T-helper 17 cell (primary cell): ENCODE measurements at regions not wholly inside any gene's neighbourhood (a gene's known extent, or its start where the extent isn't known, plus 50 kb on each side); places are given as distances from the start of the nearest gene placed in this dataset.

Experiments used
- ATAC-seq: fragments of 150-1000 bp; cut with Tn5 transposase; 2 replicates; pipeline ENCODE4 v1.10.0; 2021; ENCODE audit warnings: mild to moderate bottlenecking, moderate library complexity
- DNase-seq, 3 donors: peaks; one replicate each; pipeline versions ENCODE4 v3.0.0 to v3.0.0-alpha.2; 2020 to 2021
- H3K9me3 ChIP-seq: one replicate; pipeline ENCODE4 v1.7.0; 2013; ENCODE audit warnings: low read length, mild to moderate bottlenecking; ENCODE audit not compliant: control insufficient read depth, poor library complexity, severe bottlenecking
- H3K27ac Mint-ChIP-seq: one replicate; pipeline ENCODE4 v1.8.0; 2022; ENCODE audit warnings: mild to moderate bottlenecking, moderate library complexity, mixed read lengths
- H3K27me3 Mint-ChIP-seq: one replicate; pipeline ENCODE4 v1.8.0; 2022; ENCODE audit warnings: mixed read lengths
- H3K36me3 Mint-ChIP-seq: one replicate; pipeline ENCODE4 v1.8.0; 2022; ENCODE audit warnings: low read depth, mixed read lengths
- H3K4me1 Mint-ChIP-seq: one replicate; pipeline ENCODE4 v1.8.0; 2022; ENCODE audit warnings: mild to moderate bottlenecking, mixed read lengths
- H3K4me3 Mint-ChIP-seq: one replicate; pipeline ENCODE4 v1.8.0; 2022; ENCODE audit warnings: mild to moderate bottlenecking, moderate library complexity, mixed read lengths

DNA sequence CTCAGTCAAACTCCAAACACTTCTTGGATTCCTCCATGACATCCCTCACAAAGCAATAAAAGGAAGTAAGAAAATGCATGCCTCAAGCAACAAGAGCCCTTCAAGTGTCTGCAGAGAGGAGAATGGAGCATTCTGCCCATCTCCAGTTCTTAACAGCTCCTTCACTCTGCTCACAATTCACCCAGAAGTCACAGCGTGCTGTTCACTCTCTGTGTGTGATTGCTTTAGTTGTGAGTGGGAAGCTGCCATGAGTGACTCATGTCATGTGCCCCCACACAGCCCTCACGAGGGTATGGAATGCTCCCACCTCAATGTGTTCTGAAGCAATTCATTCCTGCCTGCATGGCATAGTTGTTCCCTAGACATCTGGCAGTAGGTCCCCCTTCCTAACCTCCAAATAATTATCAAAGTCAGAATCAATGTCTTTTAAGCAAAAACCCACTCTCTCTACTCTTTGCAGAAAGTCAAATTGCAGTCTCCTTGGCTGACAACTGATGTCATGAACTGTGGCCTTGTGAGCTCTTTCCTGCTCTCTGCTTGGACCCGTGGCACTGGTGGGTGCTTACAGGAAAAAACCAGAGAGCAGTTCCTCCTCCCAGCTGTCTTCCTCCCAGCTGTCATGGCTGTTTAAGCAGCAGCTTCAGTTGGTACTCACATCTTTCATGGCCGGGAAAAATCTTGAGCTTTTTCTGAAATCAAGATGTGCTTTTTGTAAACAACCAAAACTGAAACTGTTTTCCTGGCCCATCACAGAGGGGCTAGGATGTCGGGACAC is 112.1 kb upstream of the SPON1 start:
- H3K4me1 Mint-ChIP-seq, result peaks cover 13% of the 10 kb centered on the region
- peaks cover 29% of the 10 kb centered on the region for H3K27me3 Mint-ChIP-seq
- H3K9me3 ChIP-seq, result no peaks in the 10 kb centered on the region
- peak overlapping the region; percentile 9 for H3K27ac Mint-ChIP-seq
- DNase-seq (no peak), ATAC-seq (no peak)
- H3K4me3 Mint-ChIP-seq, result peak overlapping the region; percentile 31
- H3K36me3 Mint-ChIP-seq, result no peaks in the 10 kb centered on the region

- no peak overlapping the region for H3K4me3 Mint-ChIP-seq
- DNase-seq (no peak), ATAC-seq (no peak)
- H3K36me3 Mint-ChIP-seq, result no peaks in the 10 kb centered on the region
- no peak overlapping the region for H3K27ac Mint-ChIP-seq
- no peaks in the 10 kb centered on the region for H3K9me3 ChIP-seq
- H3K27me3 Mint-ChIP-seq, result peaks cover 39% of the 10 kb centered on the region
- H3K4me1 Mint-ChIP-seq, result peaks cover 13% of the 10 kb centered on the region
Observed at GRCh38 chr11:13851691-13852090, 110.8 kb upstream of the SPON1 start.

DNA sequence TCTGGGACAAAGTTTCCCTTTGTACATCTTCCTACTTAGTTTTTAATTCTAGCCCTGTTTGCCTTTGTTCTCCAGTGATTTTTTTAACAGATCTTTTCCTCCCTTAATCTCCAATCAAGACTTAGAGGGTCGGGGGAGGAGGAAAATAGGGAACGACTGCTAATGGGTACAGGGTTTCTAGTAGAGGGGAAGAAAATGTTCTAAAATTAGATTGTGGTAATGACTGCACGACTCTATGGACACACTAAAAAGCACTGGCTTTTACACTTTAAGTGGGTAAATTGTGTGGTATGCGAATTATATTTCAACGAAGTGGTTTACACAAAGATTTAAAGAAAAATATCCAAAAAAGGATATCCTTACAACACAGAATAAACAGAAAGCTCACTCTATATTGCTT is 110.0 kb upstream of the SPON1 start:
- no peaks in the 10 kb centered on the region for H3K9me3 ChIP-seq
- peaks cover 13% of the 10 kb centered on the region for H3K4me1 Mint-ChIP-seq
- peaks cover 39% of the 10 kb centered on the region for H3K27me3 Mint-ChIP-seq
- DNase-seq (no peak), ATAC-seq (no peak)
- H3K27ac Mint-ChIP-seq, result no peak overlapping the region
- H3K36me3 Mint-ChIP-seq, result no peaks in the 10 kb centered on the region
- no peak overlapping the region for H3K4me3 Mint-ChIP-seq

DNA sequence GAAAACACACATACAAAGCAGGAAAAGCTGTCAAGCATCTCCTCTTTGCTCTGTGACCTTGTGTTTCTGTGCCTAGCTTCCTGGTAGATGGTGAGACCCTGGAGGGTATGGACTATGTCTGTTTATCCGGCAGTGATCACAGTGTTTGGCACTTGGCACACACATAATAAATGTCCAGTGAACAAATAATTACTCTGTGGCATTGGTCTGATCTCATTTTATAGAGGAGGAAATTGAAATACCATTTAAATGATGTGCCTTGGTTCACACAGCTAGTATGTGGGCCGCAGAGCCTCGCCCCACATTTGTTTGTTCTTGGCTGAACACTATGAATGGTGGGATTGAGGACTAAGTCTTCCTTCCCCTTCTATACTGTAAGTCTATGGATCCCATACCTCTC is 104.7 kb upstream of the SPON1 start:
- Mint-ChIP-seq H3K27me3 (peaks cover 12% of the 10 kb centered on the region), H3K27ac (no peak overlapping the region), H3K4me3 (no peak overlapping the region), H3K4me1 (peaks cover 20% of the 10 kb centered on the region), H3K36me3 (peaks cover 2% of the 10 kb centered on the region)
- DNase-seq (no peak), ATAC-seq (no peak)
- H3K9me3 ChIP-seq, result no peaks in the 10 kb centered on the region

DNA sequence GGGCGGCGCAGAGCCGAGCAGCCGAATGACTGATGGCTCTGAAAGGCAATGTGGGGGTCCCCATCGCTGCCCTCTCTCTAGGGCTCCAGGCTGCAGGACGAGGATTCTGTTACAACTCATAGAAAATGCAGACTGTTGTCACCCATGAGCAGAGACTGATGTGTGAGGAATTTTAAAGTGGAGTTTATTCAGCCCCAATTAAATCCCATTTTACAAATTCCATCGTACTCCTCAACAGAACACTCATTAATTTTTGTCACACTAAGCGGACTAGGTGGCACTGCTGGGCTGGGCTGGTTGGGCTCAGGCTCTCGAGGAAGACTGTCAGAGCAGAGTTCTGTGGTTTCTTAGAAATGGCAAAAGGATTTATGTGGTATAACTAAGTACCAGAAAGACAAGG is 102.6 kb upstream of the SPON1 start:
- H3K9me3 ChIP-seq, result no peaks in the 10 kb centered on the region
- DNase-seq, result no peak
- ATAC-seq, result peak; percentile 85
- Mint-ChIP-seq H3K36me3 (peaks cover 2% of the 10 kb centered on the region), H3K27me3 (peaks cover 12% of the 10 kb centered on the region), H3K4me3 (no peak overlapping the region), H3K27ac (no peak overlapping the region), H3K4me1 (peaks cover 18% of the 10 kb centered on the region)

DNA sequence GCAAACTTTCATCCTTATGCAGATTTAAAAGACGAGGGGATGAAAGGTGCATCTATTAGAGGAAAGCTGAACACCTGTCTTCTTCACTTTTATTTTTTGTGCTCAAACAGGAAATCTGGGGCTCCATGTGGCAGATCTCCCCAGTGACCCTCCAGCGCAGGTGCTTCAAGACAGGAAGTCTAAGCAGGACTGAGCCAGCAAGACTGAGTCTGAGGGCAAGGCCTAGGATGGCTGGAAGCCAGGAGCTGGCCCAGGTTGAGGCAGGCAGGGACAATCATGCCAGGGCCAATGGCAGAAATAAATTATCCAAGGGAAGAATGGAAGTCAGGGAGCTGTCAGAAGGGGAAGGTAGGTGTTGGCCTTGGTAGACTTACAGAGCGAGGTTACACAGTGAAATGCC is 101.1 kb upstream of the SPON1 start:
- ATAC-seq (peak; percentile 41), DNase-seq (no peak)
- Mint-ChIP-seq H3K27me3 (peaks cover under 1% of the 10 kb centered on the region), H3K4me1 (peaks cover 18% of the 10 kb centered on the region), H3K4me3 (no peak overlapping the region), H3K36me3 (peaks cover 3% of the 10 kb centered on the region), H3K27ac (peak overlapping the region; percentile 72)
- no peaks in the 10 kb centered on the region for H3K9me3 ChIP-seq

DNA sequence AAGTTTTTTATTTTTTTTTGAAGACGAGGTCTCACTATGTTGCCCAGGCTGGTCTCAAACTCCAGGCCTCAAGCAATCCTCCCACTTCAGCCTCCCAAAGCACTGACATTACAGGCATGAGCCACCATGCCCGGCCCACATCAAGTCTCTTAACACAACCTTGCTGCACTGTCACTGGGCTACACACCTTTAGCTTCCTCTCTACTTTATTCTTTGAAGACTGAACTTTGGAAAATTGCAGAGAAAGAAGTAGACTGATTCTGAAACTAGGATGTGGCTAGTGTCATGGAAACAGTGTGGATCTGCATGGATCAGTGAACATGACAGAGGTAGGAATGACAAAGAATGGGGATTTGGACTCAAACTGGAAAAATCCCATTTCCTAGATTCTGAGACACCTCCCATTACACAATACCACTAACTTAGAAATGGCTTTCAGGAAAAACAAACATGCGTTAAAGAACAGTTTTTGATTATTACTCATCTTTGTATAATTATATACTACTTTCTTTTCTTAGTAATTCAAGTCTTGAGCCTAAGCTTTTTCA is 99.6 kb upstream of the SPON1 start:
- H3K27me3 Mint-ChIP-seq, result no peaks in the 10 kb centered on the region
- no peak for ATAC-seq
- peaks cover 18% of the 10 kb centered on the region for H3K4me1 Mint-ChIP-seq
- no peak overlapping the region for H3K27ac Mint-ChIP-seq
- peaks cover 2% of the 10 kb centered on the region for H3K36me3 Mint-ChIP-seq
- no peaks in the 10 kb centered on the region for H3K9me3 ChIP-seq
- no peak for DNase-seq
- no peak overlapping the region for H3K4me3 Mint-ChIP-seq

- no peaks in the 10 kb centered on the region for H3K9me3 ChIP-seq
- H3K27me3 Mint-ChIP-seq, result no peaks in the 10 kb centered on the region
- ATAC-seq (peak; percentile 95), DNase-seq (peak in 1 of 3 donors; percentile 15)
- peaks cover 5% of the 10 kb centered on the region for H3K36me3 Mint-ChIP-seq
- H3K4me1 Mint-ChIP-seq, result peaks cover 17% of the 10 kb centered on the region
- H3K4me3 Mint-ChIP-seq, result peak overlapping the region; percentile 36
- H3K27ac Mint-ChIP-seq, result peak overlapping the region; percentile 96
Observed at GRCh38 chr11:13868710-13869397, 93.7 kb upstream of the SPON1 start.

GRCh38 chr11:13869398-13869886 is 93.1 kb upstream of the SPON1 start:
- H3K4me1 Mint-ChIP-seq, result peaks cover 17% of the 10 kb centered on the region
- H3K9me3 ChIP-seq, result no peaks in the 10 kb centered on the region
- ATAC-seq, result no peak
- no peak for DNase-seq
- H3K27me3 Mint-ChIP-seq, result no peaks in the 10 kb centered on the region
- H3K4me3 Mint-ChIP-seq, result peak overlapping the region; percentile 36
- peak overlapping the region; percentile 96 for H3K27ac Mint-ChIP-seq
- peaks cover 5% of the 10 kb centered on the region for H3K36me3 Mint-ChIP-seq

- H3K9me3 ChIP-seq, result no peaks in the 10 kb centered on the region
- Mint-ChIP-seq H3K4me1 (peaks cover 8% of the 10 kb centered on the region), H3K27ac (no peak overlapping the region), H3K36me3 (peaks cover 6% of the 10 kb centered on the region), H3K4me3 (no peak overlapping the region), H3K27me3 (no peaks in the 10 kb centered on the region)
- DNase-seq (no peak), ATAC-seq (no peak)
Observed at GRCh38 chr11:13874597-13874996, 87.9 kb upstream of the SPON1 start.

DNA sequence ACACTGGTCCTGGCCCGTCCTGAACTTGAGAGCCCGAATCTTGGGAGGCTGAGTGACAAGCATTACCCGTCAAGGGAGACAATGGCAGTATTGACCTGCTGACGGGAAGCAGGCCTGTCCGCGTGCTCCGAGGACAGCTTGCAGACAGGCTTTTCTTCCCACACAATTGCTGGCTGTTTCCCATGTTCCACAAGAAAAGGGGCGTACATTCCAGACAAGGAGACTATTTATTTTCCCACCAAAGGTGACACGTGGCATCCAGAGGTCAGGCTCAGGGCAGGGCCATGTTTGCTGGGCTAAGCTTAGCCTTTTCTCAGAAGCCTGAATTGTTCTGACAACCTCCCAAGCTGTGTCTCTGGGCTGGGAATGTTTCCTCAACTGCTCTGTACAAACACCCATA is 86.9 kb upstream of the SPON1 start:
- H3K36me3 Mint-ChIP-seq, result peaks cover 4% of the 10 kb centered on the region
- no peak for ATAC-seq
- H3K27ac Mint-ChIP-seq, result no peak overlapping the region
- peaks cover 8% of the 10 kb centered on the region for H3K4me1 Mint-ChIP-seq
- DNase-seq, result no peak
- no peaks in the 10 kb centered on the region for H3K9me3 ChIP-seq
- H3K27me3 Mint-ChIP-seq, result no peaks in the 10 kb centered on the region
- no peak overlapping the region for H3K4me3 Mint-ChIP-seq

DNA sequence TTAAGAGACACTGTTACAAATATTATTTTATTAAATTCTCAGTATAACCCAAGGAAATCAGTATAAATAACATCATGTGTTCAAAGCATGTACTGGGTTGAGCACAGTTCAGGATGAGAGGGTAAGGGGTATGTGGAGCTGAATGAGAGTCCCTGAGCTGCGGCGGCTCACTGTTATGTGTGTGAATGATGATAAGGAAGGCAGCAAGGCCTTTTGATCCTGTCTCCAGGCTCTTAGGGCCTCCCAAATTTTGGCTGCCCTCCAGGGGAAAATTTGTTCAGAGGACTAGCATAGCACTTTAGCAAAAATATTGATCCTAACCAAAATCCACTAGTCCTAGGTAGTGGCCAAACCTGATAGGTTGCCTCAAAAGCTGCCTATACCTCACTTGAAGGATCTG is 86.1 kb upstream of the SPON1 start:
- Mint-ChIP-seq H3K27me3 (no peaks in the 10 kb centered on the region), H3K4me1 (peaks cover 10% of the 10 kb centered on the region), H3K27ac (no peak overlapping the region), H3K36me3 (peaks cover 4% of the 10 kb centered on the region), H3K4me3 (no peak overlapping the region)
- ATAC-seq, result no peak
- H3K9me3 ChIP-seq, result no peaks in the 10 kb centered on the region
- no peak for DNase-seq

- Mint-ChIP-seq H3K4me1 (peaks cover 8% of the 10 kb centered on the region), H3K36me3 (peaks cover 2% of the 10 kb centered on the region), H3K4me3 (no peak overlapping the region), H3K27ac (no peak overlapping the region), H3K27me3 (no peaks in the 10 kb centered on the region)
- ATAC-seq (no peak), DNase-seq (no peak)
- H3K9me3 ChIP-seq, result no peaks in the 10 kb centered on the region
Observed at GRCh38 chr11:13878077-13878476, 84.4 kb upstream of the SPON1 start.
